GM12878 (cell line): ENCODE measurements at regions not wholly inside any gene's neighbourhood (a gene's known extent, or its start where the extent isn't known, plus 50 kb on each side); places are given as distances from the start of the nearest gene placed in this dataset.

Experiments used
- ATAC-seq: fragments of 200-7000 bp; cut with Tn5 transposase; 3 replicates; pipeline ENCODE4 v1.9.1; 2020; ENCODE audit warnings: mild to moderate bottlenecking, moderate library complexity
- BruUV-seq: library from RNA; stranded (reverse); fragments of 400-500 nt; replicated peaks from 2 replicates; lab custom pipeline; 2021; lab: Mats Ljungman, UMichigan
- CTCF ChIA-PET: fragments of 300-600 bp; sonication (Branson Sonifier 250); formaldehyde crosslinking; extraction: SDS; loops from one replicate; lab custom pipeline; 2021; ENCODE audit warnings: inconsistent platforms; lab: Yijun Ruan, JAX
- POLR2A ChIA-PET: fragments of 350-600 bp; formaldehyde crosslinking; extraction: SDS; loops from one replicate; lab custom pipeline; 2021; ENCODE audit warnings: inconsistent platforms; lab: Charles Lee
- RAD21 ChIA-PET: fragments of 300-600 bp; sonication (Branson Sonifier 250); formaldehyde crosslinking; loops from one replicate; lab custom pipeline; 2023; ENCODE audit warnings: antibody characterized with exemption; ENCODE audit not compliant: unreplicated experiment; lab: Charles Lee
- SMC1A ChIA-PET: fragments of 300-600 bp; sonication (Branson Sonifier 250); formaldehyde crosslinking; loops from one replicate; lab custom pipeline; 2023; ENCODE audit not compliant: unreplicated experiment, uncharacterized antibody; lab: Charles Lee
- DNase-seq: peaks from one replicate; pipeline ENCODE4 v3.0.0-alpha.2; 2011; ENCODE audit warnings: low read depth, low spot score
- FAIRE-seq: peaks from 3 replicates; lab custom pipeline; 2011; peaks lifted over from hg19 to GRCh38; lab: Jason Lieb, UNC
- H2AFZ ChIP-seq: 2 replicates; pipeline ENCODE4 v1.6.0; 2011; ENCODE audit warnings: low read depth, low read length, control low read depth; ENCODE audit not compliant: control insufficient read depth
- H3K27ac ChIP-seq: 2 replicates; pipeline ENCODE4 v1.5.1; 2011; ENCODE audit warnings: control low read depth; ENCODE audit not compliant: control insufficient read depth, insufficient read depth
- H3K27me3 ChIP-seq, 2 experiments: replicated peaks in 1 of 2; 2 replicates each; pipeline versions ENCODE4 v1.6.0 to v1.6.1; 2011; ENCODE audit warnings: low read length in 1 of 2; ENCODE audit not compliant: control insufficient read depth in 2 of 2, insufficient read depth in 2 of 2
- H3K36me3 ChIP-seq, 2 experiments: 2 replicates each; pipeline ENCODE4 v1.5.1; 2011; ENCODE audit warnings: low read length in 1 of 2; ENCODE audit not compliant: control insufficient read depth in 2 of 2, insufficient read depth in 2 of 2
- H3K4me1 ChIP-seq: 2 replicates; pipeline ENCODE4 v1.6.1; 2011; ENCODE audit warnings: mild to moderate bottlenecking, low read length, moderate library complexity, mixed read lengths; ENCODE audit not compliant: control insufficient read depth, insufficient read depth
- H3K4me2 ChIP-seq: 2 replicates; pipeline ENCODE4 v1.6.0; 2011; ENCODE audit warnings: control low read depth; ENCODE audit not compliant: control insufficient read depth, insufficient read depth
- H3K4me3 ChIP-seq: fragments of 200-600 bp; sonication (generic); 2 replicates; pipeline ENCODE4 v1.5.1; 2016
- H3K79me2 ChIP-seq: 2 replicates; pipeline ENCODE4 v1.6.0; 2011; ENCODE audit warnings: low read length; ENCODE audit not compliant: control insufficient read depth, insufficient read depth
- H3K9ac ChIP-seq: 2 replicates; pipeline ENCODE4 v1.8.0; 2011; ENCODE audit warnings: low read length, control low read depth, mixed read lengths; ENCODE audit not compliant: control insufficient read depth, insufficient read depth
- H3K9me3 ChIP-seq: replicated peaks from 3 replicates; pipeline ENCODE4 v1.5.1; 2011; ENCODE audit warnings: mild to moderate bottlenecking, low read length; ENCODE audit not compliant: control insufficient read depth, insufficient read depth
- H4K20me1 ChIP-seq: 2 replicates; pipeline ENCODE4 v1.6.0; 2011; ENCODE audit not compliant: control insufficient read depth, insufficient read depth
- EGR1 ChIP-seq, 2 experiments: IDR thresholded peaks; 1 replicate in 1 of 2; 2 replicates in 1 of 2; pipeline ENCODE4 v1.6.1; 2011 to 2012; ENCODE audit warnings: low read depth in 2 of 2, low read length in 2 of 2, borderline replicate concordance in 1 of 2, mild to moderate bottlenecking in 1 of 2, moderate library complexity in 1 of 2
- NFXL1 ChIP-seq: fragments of 450-650 bp; IDR thresholded peaks from 2 replicates; pipeline ENCODE4 v1.6.1; 2017; ENCODE audit warnings: antibody characterized with exemption, mild to moderate bottlenecking, borderline replicate concordance
- TAF1 ChIP-seq: IDR thresholded peaks from 2 replicates; pipeline ENCODE4 v1.6.1; 2011; ENCODE audit warnings: mild to moderate bottlenecking, low read depth, low read length, borderline replicate concordance
- ZNF384 ChIP-seq: IDR thresholded peaks from 2 replicates; pipeline ENCODE4 v1.6.1; 2012; ENCODE audit warnings: low read depth, mild to moderate bottlenecking, low read length, improper control_type of control experiment, borderline replicate concordance
- in situ Hi-C: fragments of 300-500 bp; cut with MboI; formaldehyde crosslinking; loops from 9 replicates; pipeline ENCODE4 v1.14.3; 2018; ENCODE audit warnings: mixed read lengths
- intact Hi-C: fragments of 100-400 bp; cut with micrococcal nuclease; formaldehyde crosslinking; loops from one replicate; pipeline ENCODE4 v1.14.2; 2022; ENCODE audit not compliant: unreplicated experiment
- TF ChIP-seq, protein P1 (sequence below): IDR thresholded peaks from 2 replicates; pipeline ENCODE4 v1.6.1; 2011; ENCODE audit warnings: low read depth, mild to moderate bottlenecking, low read length, moderate library complexity, borderline replicate concordance; ENCODE audit errors: extremely low read depth
- TF ChIP-seq, protein P2 (sequence below): IDR thresholded peaks from 2 replicates; pipeline ENCODE4 v1.6.1; 2011; ENCODE audit warnings: borderline replicate concordance, low read depth, mild to moderate bottlenecking, moderate library complexity, mixed read lengths, low read length; ENCODE audit not compliant: insufficient read depth; ENCODE audit errors: extremely low read length

GRCh38 chr2:181314551-181314950, 142.6 kb upstream of the ITGA4 start:
- DNase-seq = no peak

More at GRCh38 chr2:181314551-181314950, 142.6 kb upstream of the ITGA4 start:
- Histone ChIP-seq H3K27me3 (no peaks in the 10 kb centered on the region), H3K4me3 (no peak overlapping the region), H3K27ac (peak overlapping the region; percentile 99), H3K9ac (peak overlapping the region; percentile 37), H3K79me2 (no peaks in the 10 kb centered on the region; the same call in 1 of the 2 replicates), H3K4me2 (peak overlapping the region; percentile 19), H2AFZ (peak overlapping the region; percentile 33; the same call in 1 of the 2 replicates), H3K9me3 (no peaks in the 10 kb centered on the region), H3K4me1 (peaks cover 35% of the 10 kb centered on the region), H4K20me1 (no peaks in the 10 kb centered on the region), H3K36me3 (no peaks in the 10 kb centered on the region)
- FAIRE-seq (no peak), ATAC-seq (no peak)
- TF ChIP-seq, protein P1, sequence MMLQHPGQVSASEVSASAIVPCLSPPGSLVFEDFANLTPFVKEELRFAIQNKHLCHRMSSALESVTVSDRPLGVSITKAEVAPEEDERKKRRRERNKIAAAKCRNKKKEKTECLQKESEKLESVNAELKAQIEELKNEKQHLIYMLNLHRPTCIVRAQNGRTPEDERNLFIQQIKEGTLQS = no peak
- TF ChIP-seq NFXL1 (no peak), ZNF384 (no peak), TAF1 (no peak), EGR1 (IDR thresholded peaks at IDR 0.05; ENCODE audit: borderline replicate concordance in 1 of 2, low read depth in 2 of 2, low read length in 2 of 2) (no peak)
- TF ChIP-seq, protein P2, sequence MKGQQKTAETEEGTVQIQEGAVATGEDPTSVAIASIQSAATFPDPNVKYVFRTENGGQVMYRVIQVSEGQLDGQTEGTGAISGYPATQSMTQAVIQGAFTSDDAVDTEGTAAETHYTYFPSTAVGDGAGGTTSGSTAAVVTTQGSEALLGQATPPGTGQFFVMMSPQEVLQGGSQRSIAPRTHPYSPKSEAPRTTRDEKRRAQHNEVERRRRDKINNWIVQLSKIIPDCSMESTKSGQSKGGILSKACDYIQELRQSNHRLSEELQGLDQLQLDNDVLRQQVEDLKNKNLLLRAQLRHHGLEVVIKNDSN = no peak
- POLR2A ChIA-PET = interaction anchor here (0.6 to 1.9 kb wide), 8 partner anchors 9 to 270 kb away, joined by 3 to 8 read pairs (median 4); no protein-coding TSS in a partner anchor
- SMC1A ChIA-PET = interaction anchor here (0.6 to 15.8 kb wide), 20 partner anchors 10 to 481 kb away, joined by 3 to 313 read pairs (median 8); partner anchors contain the start of gene ITGA4
- in situ Hi-C loops = no loop called here
- intact Hi-C loops = loop anchor here (2.0 to 5.0 kb wide), 2 partner anchors 40 to 83 kb away; no protein-coding TSS in a partner anchor
- BruUV-seq = no TSS peak
- CTCF ChIA-PET = interaction anchor here (0.6 to 14.1 kb wide), 12 partner anchors 8 to 274 kb away, joined by 3 to 235 read pairs (median 5); partner anchors contain the start of gene ITGA4
- RAD21 ChIA-PET = interaction anchor here (0.9 to 16.8 kb wide), 20 partner anchors 10 to 401 kb away, joined by 3 to 340 read pairs (median 4); partner anchors contain the start of gene ITGA4
